ENCODE measurements at regions not wholly inside any gene's neighbourhood (a gene's known extent, or its start where the extent isn't known, plus 50 kb on each side); places are given as distances from the start of the nearest gene placed in this dataset.

DNA sequence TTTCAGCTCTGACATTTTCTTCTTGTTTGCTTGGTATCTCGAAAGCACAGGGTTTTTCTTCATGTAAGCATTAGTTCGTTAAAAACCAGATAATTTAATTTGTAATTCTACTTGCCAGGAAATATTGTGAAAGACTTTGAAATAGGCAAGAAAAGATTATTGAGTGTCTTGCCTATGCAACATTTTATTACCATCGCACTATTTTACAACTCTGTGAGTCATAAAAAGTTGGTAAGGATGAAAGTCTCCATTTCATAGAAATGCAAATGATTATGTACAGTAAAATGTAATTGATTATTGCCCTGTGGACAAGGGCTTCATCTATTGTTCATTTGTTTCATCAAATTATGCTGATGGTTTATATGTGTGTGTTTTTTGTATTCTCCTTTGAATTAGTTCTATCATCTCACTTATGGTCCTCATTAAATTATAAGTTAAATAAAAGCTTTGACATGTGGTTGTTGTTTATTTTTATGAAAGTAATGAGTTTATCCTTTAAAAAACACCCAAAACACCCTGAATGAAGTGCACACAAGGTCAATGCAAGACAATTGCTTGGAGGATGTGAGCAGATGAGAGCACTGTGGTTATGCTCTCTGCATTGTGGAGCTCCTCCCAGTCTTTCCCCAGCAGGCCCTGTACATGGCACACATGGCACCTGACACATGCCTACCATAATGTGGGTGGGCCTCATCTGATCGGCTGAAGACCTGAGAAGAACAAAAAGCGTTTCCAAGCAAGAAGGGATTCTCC, 230.8 kb downstream of the CXCL12 start:
- in situ Hi-C loops (cut with HindIII; ENCODE audit: low sequenced_read_pairs): no loop called here
- DNase-seq (ENCODE audit: low read depth, low spot score): no peak
- TF ChIP-seq, protein P1, sequence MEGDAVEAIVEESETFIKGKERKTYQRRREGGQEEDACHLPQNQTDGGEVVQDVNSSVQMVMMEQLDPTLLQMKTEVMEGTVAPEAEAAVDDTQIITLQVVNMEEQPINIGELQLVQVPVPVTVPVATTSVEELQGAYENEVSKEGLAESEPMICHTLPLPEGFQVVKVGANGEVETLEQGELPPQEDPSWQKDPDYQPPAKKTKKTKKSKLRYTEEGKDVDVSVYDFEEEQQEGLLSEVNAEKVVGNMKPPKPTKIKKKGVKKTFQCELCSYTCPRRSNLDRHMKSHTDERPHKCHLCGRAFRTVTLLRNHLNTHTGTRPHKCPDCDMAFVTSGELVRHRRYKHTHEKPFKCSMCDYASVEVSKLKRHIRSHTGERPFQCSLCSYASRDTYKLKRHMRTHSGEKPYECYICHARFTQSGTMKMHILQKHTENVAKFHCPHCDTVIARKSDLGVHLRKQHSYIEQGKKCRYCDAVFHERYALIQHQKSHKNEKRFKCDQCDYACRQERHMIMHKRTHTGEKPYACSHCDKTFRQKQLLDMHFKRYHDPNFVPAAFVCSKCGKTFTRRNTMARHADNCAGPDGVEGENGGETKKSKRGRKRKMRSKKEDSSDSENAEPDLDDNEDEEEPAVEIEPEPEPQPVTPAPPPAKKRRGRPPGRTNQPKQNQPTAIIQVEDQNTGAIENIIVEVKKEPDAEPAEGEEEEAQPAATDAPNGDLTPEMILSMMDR (IDR thresholded peaks at IDR 0.05; ENCODE audit: low read depth, low read length): no peak
- no peak overlapping the region for H3K4me3 ChIP-seq (ENCODE audit: low read depth, low read length)

DNA sequence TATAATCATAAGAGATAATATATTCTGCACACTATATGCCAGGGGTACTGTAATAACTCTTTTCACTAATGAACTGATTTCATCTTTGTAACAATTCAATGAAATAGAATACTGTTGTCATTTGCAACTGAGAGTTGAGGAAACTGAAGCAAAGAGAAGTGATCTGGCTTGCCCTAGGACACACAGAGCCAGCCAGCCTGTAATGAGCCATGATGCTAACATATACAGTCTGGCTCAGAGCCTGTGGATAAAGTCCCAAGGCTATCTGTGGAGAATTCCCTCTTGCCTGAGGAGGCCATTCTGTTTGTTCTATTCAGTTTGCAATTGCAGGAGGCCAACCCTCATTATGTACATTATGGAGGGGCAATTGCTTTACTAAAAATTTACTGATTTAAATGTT, 241.3 kb downstream of the CXCL12 start:
- TF ChIP-seq, protein P1 (IDR thresholded peaks at IDR 0.05; ENCODE audit: low read depth, low read length): no peak
- DNase-seq (ENCODE audit: low read depth, low spot score): no peak
- H3K4me3 ChIP-seq (ENCODE audit: low read depth, low read length): no peak overlapping the region
- in situ Hi-C loops (cut with HindIII; ENCODE audit: low sequenced_read_pairs): no loop called here

DNA sequence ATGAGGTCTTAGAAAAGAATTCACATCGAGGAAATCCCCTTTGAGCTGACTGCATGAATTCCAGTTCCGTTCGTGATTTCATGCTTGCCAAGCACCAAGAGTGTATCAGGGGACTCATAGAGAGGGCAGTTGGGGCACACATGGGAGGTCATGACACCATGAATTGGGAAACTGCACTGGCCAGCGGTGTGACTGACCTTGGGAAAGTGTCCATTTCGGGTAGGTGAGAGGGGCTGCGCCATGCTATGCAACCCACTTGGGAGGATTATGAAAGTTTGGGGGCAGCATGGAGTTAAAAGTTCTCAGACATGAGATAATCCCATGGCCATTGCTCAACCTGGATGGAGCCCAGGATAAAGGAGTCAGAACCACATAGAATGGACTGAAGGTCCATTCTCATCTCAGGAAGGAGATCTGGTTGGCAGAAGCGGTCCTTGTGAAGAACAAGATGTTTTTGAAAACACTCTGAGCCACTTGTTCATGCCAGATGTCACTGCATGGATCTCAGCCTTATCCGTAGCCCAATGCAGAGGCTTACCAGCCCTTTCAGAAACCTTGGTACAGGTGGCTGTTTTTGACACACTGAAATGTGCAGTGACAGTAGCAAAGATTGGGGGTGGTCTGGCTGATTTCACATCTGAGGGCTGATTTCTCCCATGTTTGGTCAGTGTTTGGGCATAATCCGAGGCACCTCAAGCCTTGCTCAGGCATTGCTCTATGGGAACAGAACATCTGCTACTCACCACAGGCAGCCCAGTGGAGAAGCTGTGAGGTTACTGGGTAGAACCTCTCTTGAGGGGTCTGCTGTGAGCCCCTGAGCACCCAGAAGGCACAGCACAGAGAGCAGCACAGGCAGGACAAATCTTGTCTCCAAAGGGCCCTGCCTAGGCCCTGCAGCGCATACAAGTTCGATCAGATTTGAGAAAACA, 252.3 kb downstream of the CXCL12 start:
- in situ Hi-C loops (cut with HindIII; ENCODE audit: low sequenced_read_pairs): no loop called here
- no peak overlapping the region for H3K4me3 ChIP-seq (ENCODE audit: low read depth, low read length)
- DNase-seq (ENCODE audit: low read depth, low spot score): no peak
- TF ChIP-seq, protein P1 (IDR thresholded peaks at IDR 0.05; ENCODE audit: low read depth, low read length): no peak

DNA sequence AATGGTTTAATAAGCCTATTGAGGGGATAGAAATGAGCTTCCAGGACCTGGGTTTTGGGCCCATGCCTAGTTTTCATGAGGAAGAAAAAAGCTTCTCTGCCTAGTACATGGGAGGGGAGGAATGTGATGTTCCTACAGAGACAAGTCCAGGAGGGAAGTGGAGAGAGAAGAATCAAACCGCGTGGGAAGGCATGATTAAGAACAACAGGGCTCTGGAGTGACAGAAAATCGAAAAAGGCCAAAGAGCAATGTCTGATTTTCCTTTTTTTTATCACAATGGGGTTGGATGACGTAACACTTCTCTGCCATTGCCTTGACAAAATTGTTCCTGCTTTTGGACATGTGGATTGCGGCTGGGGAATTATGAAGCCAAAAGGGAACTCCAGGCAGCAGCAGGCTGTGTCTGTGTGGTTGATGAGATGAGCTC, 258.6 kb downstream of the CXCL12 start:
- in situ Hi-C loops (cut with HindIII; ENCODE audit: low sequenced_read_pairs): no loop called here

DNA sequence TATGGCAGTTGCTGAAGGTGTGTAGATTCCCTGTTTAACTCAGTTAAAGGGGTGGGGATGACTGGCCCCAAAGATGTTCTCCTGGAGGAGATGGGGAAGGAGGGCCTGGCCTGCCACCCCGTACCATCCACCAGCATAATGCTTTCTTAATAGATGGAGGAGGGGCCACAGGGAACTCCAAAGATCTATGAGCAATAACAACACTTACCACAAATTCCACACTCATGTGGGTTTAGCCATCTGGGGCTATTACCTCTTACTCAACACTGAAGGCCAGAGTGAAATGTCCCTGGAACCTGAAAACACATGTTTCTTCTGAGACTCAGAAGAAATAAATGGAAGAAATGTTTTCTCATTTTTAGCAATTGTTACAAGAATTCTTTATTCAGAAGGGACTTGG, 259.0 kb downstream of the CXCL12 start:
- TF ChIP-seq, protein P1 (IDR thresholded peaks at IDR 0.05; ENCODE audit: low read depth, low read length): no peak
- in situ Hi-C loops (cut with HindIII; ENCODE audit: low sequenced_read_pairs): no loop called here
- peak; percentile 25 for DNase-seq (ENCODE audit: low read depth, low spot score)
- H3K4me3 ChIP-seq (ENCODE audit: low read depth, low read length): no peak overlapping the region

More for the DNA sequence above, 258.6 kb downstream of the CXCL12 start:
- H3K4me3 ChIP-seq (ENCODE audit: low read depth, low read length): no peak overlapping the region
- TF ChIP-seq, protein P1 (IDR thresholded peaks at IDR 0.05; ENCODE audit: low read depth, low read length): no peak
- no peak for DNase-seq (ENCODE audit: low read depth, low spot score)

DNA sequence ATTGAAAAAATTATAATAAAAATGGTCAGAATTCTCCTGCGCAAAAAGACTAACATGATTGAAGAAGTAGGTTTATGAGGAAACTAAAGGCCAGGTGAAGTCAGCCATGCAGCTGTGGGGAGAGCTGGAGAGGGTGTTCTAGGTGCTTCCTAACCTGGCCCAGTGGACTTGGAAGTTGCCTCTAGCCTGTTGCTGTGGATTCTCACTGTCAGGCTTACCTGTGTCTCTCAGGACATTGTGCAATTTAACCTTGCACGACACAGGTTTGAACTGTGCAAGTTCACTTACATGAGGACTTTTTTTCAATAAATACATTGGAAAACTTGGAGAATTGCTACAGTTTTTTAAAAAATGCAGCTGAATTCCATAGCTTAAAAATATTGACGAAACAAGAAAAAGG, 266.4 kb downstream of the CXCL12 start:
- in situ Hi-C loops (cut with HindIII; ENCODE audit: low sequenced_read_pairs): no loop called here
- TF ChIP-seq, protein P1 (IDR thresholded peaks at IDR 0.05; ENCODE audit: low read depth, low read length): no peak
- no peak overlapping the region for H3K4me3 ChIP-seq (ENCODE audit: low read depth, low read length)
- DNase-seq (ENCODE audit: low read depth, low spot score): no peak
